Epithelial cell of proximal tubule (primary cell): ENCODE measurements at regions not wholly inside any gene's neighbourhood (a gene's known extent, or its start where the extent isn't known, plus 50 kb on each side); places are given as distances from the start of the nearest gene placed in this dataset.
"Not testable (repeated sequence)": the region's sequence is repeated elsewhere in the genome, so short reads cannot be mapped to it uniquely, and the experiment has no call there.

Experiments
- DNase-seq: peaks from one replicate; pipeline ENCODE4 v3.0.0-alpha.2; 2011; ENCODE audit warnings: low read depth
- H3K4me3 ChIP-seq: 2 replicates; pipeline ENCODE4 v1.5.1; 2011; ENCODE audit warnings: low read depth, mild to moderate bottlenecking, low read length
- CTCF ChIP-seq: conservative IDR thresholded peaks from 2 replicates; pipeline ENCODE4 v1.5.1; 2012; ENCODE audit warnings: low read depth, mild to moderate bottlenecking, low read length

GRCh38 chr2:187646556-187646955 is 92.3 kb upstream of the TFPI start:
- DNase-seq = no peak
- TF ChIP-seq CTCF = no peak
- no peak overlapping the region for H3K4me3 ChIP-seq

DNA sequence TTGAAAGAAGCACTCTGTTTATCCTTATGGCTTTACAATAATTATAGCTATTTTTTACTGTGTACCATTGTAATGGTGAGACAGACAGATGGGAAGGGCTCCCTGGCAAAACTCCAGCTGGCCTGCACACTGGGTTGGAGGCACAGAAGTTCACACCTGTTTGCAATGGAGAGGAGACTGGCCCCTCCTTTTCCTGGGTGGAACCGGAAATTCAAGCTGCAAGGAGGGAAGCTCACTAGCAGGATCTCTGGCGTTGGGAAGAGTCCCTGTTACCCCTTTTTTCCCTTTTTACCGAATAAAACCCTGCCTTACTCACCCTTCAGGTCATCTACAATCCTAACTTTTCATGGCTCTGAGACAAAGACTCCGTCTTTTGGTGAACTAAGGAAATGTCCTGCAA is 100.3 kb upstream of the TFPI start:
- no peak for DNase-seq
- TF ChIP-seq CTCF = no peak
- H3K4me3 ChIP-seq = no peak overlapping the region

DNA sequence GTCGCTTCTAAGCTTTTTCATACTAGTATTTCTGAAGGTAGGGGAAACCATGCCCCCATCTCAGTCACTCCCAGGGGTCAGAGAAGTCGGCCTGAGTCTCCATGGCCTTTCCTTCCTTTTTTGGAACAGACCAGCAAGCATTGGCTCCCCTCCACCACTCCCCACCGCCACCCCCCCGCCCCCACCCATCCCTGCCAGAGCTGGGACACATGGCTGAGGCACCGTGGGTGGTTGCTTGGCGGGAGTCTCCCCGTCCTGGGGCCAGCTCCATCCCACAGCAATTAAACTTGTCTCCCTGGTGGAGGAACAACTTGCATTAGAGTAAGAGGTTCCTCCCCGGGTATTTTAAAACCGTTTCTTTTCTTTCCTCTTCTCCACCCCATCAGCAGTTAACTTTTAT is 100.8 kb upstream of the TFPI start:
- TF ChIP-seq CTCF = no peak
- H3K4me3 ChIP-seq = no peak overlapping the region
- no peak for DNase-seq

DNA sequence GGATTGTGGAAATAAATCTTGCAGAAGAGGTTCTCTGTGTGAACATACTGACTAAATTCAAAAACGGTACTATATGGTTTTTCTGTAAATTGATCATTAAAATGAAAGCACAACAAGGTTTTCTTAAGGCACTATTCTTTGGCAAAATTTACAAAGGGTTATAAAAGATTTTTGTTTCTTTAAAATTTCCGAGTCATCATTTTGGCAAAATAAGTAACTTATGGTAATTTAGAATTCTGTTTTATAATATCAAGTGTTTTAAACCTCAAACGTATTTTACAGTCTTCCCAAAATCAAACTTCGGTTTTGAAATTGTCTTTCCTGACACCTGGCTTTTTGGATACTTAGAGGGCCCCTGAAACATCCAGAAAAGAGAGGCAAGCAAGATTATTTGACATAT is 101.9 kb upstream of the TFPI start:
- no peak overlapping the region for H3K4me3 ChIP-seq
- no peak for TF ChIP-seq CTCF
- DNase-seq = no peak

DNA sequence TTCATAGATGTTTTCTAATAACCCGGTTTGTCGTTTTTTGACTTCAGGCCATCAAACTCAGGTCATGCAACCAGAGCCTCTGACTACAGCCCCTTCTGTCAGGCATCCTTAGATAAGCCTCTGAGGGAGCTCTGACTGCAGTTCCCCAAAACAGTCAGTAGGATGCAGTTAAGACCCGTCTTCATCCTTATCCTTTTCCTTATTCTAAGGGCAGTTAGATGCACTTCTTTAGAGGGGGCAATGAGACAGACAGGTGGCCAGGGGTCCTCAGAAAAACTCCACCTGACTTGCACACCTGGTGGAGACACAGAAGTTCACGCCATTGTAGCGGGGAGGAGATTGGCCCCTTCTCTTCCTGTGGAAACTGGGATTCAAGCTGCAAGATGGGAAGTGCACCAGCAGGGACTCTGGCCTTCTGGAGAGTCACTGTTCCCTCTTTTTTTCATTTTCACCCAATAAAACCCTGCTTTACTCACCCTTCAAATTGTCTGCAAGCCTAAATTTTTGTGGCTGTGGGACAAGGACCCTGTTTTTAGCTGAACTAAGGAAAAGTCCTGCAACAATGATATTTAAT is 104.8 kb upstream of the TFPI start:
- no peak for DNase-seq
- peak; percentile 51 for TF ChIP-seq CTCF

DNA sequence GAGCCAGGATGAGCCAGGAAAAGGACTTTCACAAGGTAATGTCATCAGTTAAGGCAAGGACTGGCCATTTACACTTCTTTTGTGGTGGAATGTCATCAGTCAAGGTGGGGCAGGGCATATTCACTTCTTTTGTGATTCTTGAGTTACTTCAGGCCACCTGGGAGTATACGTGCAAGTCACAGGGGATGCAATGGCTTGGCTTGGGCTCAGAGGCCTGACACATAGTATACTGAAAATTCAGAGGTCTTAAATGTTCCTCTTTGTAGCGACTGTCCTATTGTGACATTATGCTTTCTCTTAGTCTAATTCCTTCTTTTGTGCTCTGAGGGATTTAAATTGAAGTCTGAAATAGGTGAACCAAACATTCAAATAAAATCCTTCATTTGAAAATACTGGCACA is 121.8 kb upstream of the TFPI start:
- not testable (repeated sequence) for H3K4me3 ChIP-seq, DNase-seq

More for the DNA sequence above, 104.8 kb upstream of the TFPI start:
- H3K4me3 ChIP-seq = no peak overlapping the region

DNA sequence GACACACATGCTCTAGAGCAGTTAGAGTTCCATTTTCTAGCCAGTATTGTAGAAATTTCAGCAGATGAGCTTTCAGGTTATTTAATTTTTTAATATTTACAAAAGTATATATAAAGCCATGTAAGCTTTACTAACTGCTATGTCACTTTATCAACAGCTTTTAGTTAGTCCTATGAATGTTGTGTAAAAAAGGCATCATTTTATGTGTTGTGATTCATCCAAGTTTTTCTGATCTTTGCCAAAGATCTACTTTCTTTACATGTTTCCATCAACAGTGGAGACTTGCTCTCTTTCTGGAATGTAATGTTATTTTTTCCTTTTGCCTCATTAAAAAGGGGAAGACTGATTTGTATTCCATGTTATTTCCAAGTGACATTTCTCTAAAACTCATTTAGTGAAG is 125.2 kb upstream of the TFPI start:
- DNase-seq = no peak
- H3K4me3 ChIP-seq = no peak overlapping the region
- no peak for TF ChIP-seq CTCF
